ENCODE measurements at regions not wholly inside any gene's neighbourhood (a gene's known extent, or its start where the extent isn't known, plus 50 kb on each side); places are given as distances from the start of the nearest gene placed in this dataset.
"Not testable (repeated sequence)": the region's sequence is repeated elsewhere in the genome, so short reads cannot be mapped to it uniquely, and the experiment has no call there.

DNA sequence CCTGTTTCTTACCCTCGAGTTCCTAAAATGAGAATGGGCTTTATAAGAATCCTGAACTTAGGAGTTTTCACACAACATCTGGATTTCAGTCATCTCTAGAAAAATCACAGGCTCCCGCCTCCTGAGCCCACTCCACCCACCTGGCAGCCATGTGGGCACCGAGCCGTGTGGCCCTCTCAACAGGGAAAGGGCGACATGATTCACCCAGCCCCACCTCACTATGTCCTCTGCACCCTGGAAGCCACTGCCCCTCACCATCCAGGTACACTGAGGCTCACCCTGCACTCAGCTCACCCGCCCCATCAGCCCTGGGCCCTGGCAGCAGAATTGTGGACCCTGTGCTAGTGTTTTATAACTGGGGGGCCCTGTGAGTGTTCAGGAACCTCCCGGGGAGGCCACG is 101.5 kb downstream of the SHANK2 start:
- no peak for DNase-seq

DNA sequence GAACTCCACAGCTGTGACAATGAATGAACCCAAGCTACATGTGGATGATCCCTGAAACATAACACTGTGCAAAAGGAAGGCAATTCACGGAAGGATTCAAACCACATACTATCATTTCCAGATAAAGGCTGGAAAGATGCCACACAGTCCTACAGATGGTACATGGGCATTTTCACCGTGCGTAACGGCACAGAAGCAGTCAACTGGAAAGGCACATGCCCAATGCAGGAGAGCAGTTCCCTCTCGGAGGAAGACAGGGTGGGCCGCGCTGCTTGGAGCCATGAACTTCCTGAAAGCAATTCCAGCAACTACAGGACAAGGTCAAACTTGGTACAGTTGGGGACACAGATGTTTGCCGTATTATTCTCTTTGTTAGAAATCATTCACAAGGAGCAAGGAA is 103.7 kb downstream of the SHANK2 start:
- no peak for DNase-seq

GRCh38 chr11:71147331-71147730 is 105.0 kb downstream of the SHANK2 start:
- DNase-seq, result no peak

GRCh38 chr11:71146846-71147245 is 105.5 kb downstream of the SHANK2 start:
- no peak for DNase-seq

GRCh38 chr11:71145988-71146824 is 106.2 kb downstream of the SHANK2 start:
- no peak for DNase-seq

GRCh38 chr11:71145368-71145767 is 107.0 kb downstream of the SHANK2 start:
- DNase-seq, result no peak

- DNase-seq, result no peak
These were observed 107.6 kb downstream of the SHANK2 start for GRCh38 chr11:71144736-71145135.

- no peak for DNase-seq
These were observed 108.4 kb downstream of the SHANK2 start for GRCh38 chr11:71144010-71144409.

GRCh38 chr11:71140206-71140919 is 112.0 kb downstream of the SHANK2 start:
- DNase-seq, result no peak

GRCh38 chr11:71139516-71140205 is 112.7 kb downstream of the SHANK2 start:
- DNase-seq, result no peak

DNA sequence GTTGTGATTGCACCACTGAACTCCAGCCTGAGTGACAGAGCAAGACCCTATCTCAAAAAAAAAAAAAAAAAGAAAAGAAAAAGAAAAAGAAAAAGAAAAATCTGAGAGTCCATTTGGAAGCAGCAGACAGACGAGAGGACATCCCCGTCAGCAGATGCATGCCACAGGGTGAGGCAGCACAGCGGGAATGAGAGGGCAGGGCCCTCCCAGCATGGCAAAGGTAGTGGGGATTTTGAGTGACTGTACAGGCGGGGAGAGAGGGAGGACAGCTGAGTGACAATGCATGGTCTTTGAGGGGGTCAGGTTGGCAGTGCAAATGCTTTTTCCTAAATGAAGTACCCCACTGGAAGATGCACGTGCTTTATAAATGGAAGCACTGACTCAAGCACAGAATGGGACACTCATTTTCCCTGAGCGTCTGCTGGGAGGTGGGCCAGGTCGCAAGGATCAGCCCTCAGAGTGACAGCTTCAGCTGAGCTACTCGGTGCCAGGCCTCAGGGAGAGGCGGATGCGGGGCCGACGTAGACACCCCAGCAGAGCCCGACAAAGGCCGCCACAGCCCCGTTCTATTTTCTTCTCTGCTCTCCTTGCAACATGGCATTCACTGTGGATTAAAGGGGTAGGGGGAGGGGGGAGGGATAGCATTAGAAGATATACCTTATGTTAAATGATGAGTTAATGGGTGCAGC is 113.5 kb downstream of the SHANK2 start:
- no peak for DNase-seq

GRCh38 chr11:71137376-71137775 is 115.0 kb downstream of the SHANK2 start:
- DNase-seq, result no peak

DNA sequence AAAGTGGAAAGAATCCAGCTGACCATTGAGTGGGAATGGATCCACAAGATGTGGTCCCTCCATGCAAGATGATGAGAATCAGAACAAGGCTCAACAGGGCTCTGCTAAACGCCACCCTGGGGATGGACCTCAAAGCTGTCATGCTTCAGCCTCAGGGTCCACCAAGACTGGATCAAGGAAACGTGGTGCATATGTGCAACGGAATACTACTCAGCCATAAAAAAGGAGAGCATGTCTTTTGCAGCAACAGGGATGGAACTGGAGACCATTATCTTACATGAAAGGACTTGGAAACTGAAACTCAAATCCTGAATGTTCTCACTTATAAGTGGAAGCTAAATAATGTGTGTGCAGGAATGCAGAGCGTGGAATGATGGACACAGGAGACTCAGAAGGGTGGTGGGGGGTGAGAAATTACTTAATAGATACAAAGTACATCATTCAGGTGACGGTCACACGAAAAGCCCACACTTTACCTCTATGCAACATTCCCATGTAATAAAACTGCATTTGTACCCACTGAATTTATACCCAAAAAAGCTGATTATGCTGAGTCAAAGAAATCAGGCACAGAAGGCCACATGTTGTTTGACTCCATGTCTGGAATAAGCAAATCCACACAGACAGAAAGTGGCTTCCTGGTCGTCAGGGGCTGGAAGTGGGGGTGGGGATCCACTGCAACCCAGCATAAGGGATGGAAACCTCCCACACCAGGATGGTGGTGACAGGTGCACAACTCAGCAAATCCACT is 116.1 kb downstream of the SHANK2 start:
- DNase-seq, result no peak

DNA sequence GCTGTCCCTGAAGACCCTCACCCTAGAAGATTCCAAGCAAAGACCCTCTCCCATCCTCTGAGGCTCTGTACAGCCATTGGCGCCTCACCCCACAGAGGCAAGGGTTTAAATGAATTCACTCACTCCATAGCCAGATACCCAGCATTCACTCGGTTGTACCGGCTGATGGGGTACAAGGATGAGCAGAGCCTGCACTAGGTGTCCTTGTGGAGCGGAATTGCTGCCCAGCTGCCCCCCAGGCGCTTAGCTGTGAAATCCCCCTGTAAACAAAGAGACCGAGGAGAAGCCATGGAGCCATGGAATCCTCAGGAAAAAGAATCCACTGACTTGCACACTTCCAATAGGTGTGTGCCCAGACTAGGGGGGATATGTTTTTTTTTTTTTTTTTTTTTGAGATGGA is 117.3 kb downstream of the SHANK2 start:
- no peak for DNase-seq

DNA sequence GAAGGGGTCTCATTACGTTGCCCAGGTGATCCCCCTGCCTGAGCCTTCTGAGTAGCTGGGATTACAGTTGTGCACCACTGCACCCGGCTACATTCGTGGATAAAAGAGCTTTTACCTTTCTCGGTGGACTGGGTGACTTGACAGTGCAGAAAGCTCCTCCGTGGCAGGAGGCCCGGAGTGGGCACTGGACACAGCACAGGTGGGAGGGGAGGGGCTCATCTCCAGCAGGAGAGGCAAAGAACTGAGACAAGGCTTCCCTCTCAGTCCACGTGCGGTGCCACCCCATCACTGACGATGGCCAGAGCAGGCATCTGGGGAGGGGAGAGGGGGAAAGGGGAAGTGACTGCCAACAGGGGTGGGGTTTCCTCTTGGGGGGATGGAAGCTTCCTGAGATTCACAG is 118.4 kb downstream of the SHANK2 start:
- DNase-seq, result no peak

DNA sequence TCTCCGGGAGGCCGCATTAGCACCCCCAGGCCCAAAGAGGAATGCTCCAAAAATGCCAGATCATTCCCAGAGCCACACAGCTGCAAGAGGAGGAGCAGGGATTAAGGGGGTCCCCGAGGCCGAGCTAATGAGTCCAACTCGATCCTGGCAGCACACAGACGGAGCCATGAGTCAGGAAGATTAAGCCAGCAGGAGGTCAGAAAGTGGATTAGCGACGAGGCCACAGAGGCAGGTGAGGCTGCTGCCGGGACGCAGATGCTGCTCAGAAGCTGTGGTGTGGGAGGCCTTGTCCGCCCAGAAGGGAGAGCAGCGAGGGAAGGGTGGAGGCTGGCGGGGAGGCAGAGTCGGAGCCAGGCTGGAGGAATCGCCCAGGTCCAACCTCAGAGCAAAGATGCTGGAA is 120.5 kb downstream of the SHANK2 start:
- no peak for DNase-seq

- DNase-seq, result no peak
These were observed 122.3 kb downstream of the SHANK2 start for GRCh38 chr11:71130106-71130505.

DNA sequence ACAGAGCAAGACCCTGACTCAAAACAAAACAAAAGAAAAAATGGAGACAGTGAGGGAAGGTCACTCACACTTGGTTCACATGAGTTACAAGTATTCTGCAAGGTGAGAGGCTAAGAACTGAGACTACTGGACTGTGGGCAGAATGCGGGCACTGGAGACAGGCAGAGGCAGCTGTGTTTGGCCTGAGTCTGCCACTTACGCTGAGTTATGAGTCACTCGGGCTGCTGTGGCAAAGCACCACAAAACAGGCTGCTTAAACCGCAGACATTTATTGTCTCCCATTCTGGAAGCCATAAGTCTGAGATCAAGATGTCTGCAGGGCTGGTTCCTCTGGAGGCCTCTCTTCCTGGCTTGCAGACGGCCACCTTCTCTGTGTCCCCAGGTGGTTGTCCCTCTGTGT is 122.8 kb downstream of the SHANK2 start:
- no peak for DNase-seq

DNA sequence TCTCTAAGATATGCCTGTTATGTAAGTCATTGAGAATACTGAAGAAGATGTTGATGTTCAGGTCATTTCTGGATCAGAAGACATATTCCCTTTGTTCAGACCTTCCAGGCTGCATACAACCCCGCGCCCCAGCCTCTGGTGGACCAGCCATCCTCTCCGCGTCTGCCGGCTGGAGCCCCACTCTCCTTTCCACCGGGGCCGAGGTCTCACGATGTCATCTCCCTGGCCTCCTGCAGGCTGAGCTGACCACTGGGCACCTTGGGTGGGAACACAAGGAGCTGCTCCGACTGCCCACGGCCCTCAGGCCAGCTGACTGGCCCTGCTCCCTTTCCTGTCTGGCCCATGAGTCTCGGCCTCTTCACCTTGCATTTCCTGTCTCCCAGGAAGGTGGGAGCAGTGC is 124.6 kb downstream of the SHANK2 start:
- DNase-seq, result no peak

- not testable (repeated sequence) for DNase-seq
These were observed 126.0 kb downstream of the SHANK2 start for GRCh38 chr11:71126401-71126800.

GRCh38 chr11:71125150-71125549 is 127.2 kb downstream of the SHANK2 start:
- no peak for DNase-seq

- no peak for DNase-seq
These were observed 128.2 kb downstream of the SHANK2 start for GRCh38 chr11:71124127-71124526.
